WTC11 (cell line): ENCODE measurements at regions not wholly inside any gene's neighbourhood (a gene's known extent, or its start where the extent isn't known, plus 50 kb on each side); places are given as distances from the start of the nearest gene placed in this dataset.

Experiments used
- CTCF ChIP-seq: fragments of 200-600 bp; IDR thresholded peaks from 2 replicates; pipeline ENCODE4 v1.8.0; 2022; ENCODE audit warnings: antibody characterized with exemption
- TEAD1 ChIP-seq: sonication (generic); formaldehyde crosslinking; IDR thresholded peaks from 2 replicates; pipeline ENCODE4 v1.8.0; 2022; ENCODE audit warnings: mild to moderate bottlenecking, missing genetic modification reagents

- TF ChIP-seq CTCF (no peak), TEAD1 (CRISPR knock-in tag) (no peak)
These were observed 255.5 kb downstream of the MAN2A1 start for GRCh38 chr5:109945097-109945678.
